B cell (primary cell): ENCODE measurements at regions not wholly inside any gene's neighbourhood (a gene's known extent, or its start where the extent isn't known, plus 50 kb on each side); places are given as distances from the start of the nearest gene placed in this dataset.

Experiments
- ATAC-seq: fragments of 200-7000 bp; cut with Tn5 transposase; one replicate; pipeline ENCODE4 v1.10.0; 2021; ENCODE audit warnings: low read depth, mild to moderate bottlenecking, moderate number of reproducible peaks, moderate library complexity
- CTCF ChIA-PET: fragments of 350-600 bp; sonication (Branson Sonifier 250); formaldehyde crosslinking; loops from one replicate; lab custom pipeline; 2021; ENCODE audit warnings: antibody characterized with exemption, inconsistent platforms; lab: Charles Lee
- POLR2A ChIA-PET: fragments of 350-600 bp; sonication (Branson Sonifier 250); formaldehyde crosslinking; loops from one replicate; lab custom pipeline; 2021; ENCODE audit warnings: antibody characterized with exemption; lab: Charles Lee
- DNase-seq: peaks from one replicate; pipeline ENCODE4 v3.0.0; 2013
- H2AFZ ChIP-seq: 2 replicates; pipeline ENCODE4 v1.6.1; 2012; ENCODE audit warnings: mild to moderate bottlenecking, low read depth, low read length; ENCODE audit not compliant: insufficient read depth, poor library complexity, severe bottlenecking
- H3K27ac ChIP-seq, 2 donors: 1 replicate in 1 of 2; 2 replicates in 1 of 2; pipeline ENCODE4 v1.5.1; 2012 to 2013; ENCODE audit warnings: low read length in 2 of 2, mild to moderate bottlenecking in 2 of 2, moderate library complexity in 1 of 2
- H3K27me3 ChIP-seq, 4 experiments: fragments of 200-600 bp in 1 of 4; sonication (generic) in 1 of 4; replicated peaks in 1 of 4; 1 replicate in 2 of 4; 2 replicates in 2 of 4; pipeline versions ENCODE4 v1.6.1 to v1.7.0; 2013 to 2016; ENCODE audit warnings: low read length in 3 of 4, mild to moderate bottlenecking in 2 of 4, mixed read lengths in 1 of 4, moderate library complexity in 1 of 4; ENCODE audit not compliant: insufficient read depth in 4 of 4, control insufficient read depth in 3 of 4; ENCODE audit errors: control extremely low read depth in 1 of 4
- H3K36me3 ChIP-seq, 2 experiments: replicated peaks in 1 of 2; 1 replicate in 1 of 2; 2 replicates in 1 of 2; pipeline versions ENCODE4 v1.6.1 to v1.7.1; 2013; ENCODE audit warnings: low read length in 1 of 2; ENCODE audit not compliant: insufficient read depth in 2 of 2, control insufficient read depth in 1 of 2; ENCODE audit errors: control extremely low read depth in 1 of 2, extremely low read depth in 1 of 2
- H3K4me1 ChIP-seq, 2 donors: fragments of 200-600 bp in 1 of 2; sonication (generic) in 1 of 2; 1 replicate in 1 of 2; 2 replicates in 1 of 2; pipeline versions ENCODE4 v1.5.1 to v1.6.1; 2013 to 2017; ENCODE audit warnings: low read length in 2 of 2; ENCODE audit not compliant: control insufficient read depth in 2 of 2, insufficient read depth in 2 of 2
- H3K4me2 ChIP-seq: replicated peaks from 2 replicates; pipeline ENCODE3; 2012; ENCODE audit warnings: mild to moderate bottlenecking, low read depth, low read length; ENCODE audit not compliant: poor library complexity, severe bottlenecking
- H3K4me3 ChIP-seq, 5 experiments: fragments of 200-600 bp in 1 of 5; sonication (generic) in 1 of 5; 1 replicate in 3 of 5; 2 replicates in 2 of 5; pipeline versions ENCODE4 v1.5.1 to v1.7.0; 2011 to 2016; ENCODE audit warnings: low read length in 4 of 5, mild to moderate bottlenecking in 4 of 5, low read depth in 2 of 5, control low read depth in 1 of 5, moderate library complexity in 1 of 5; ENCODE audit not compliant: insufficient read depth in 1 of 5; ENCODE audit errors: control extremely low read depth in 1 of 5, extremely low read depth in 1 of 5
- H3K79me2 ChIP-seq: fragments of 200-600 bp; sonication (generic); one replicate; pipeline ENCODE4 v1.6.0; 2016; ENCODE audit warnings: low read length; ENCODE audit not compliant: control insufficient read depth, insufficient read depth
- H3K9ac ChIP-seq: fragments of 200-600 bp; sonication (generic); 2 replicates; pipeline ENCODE4 v1.6.1; 2017; ENCODE audit warnings: mild to moderate bottlenecking, low read length, moderate library complexity
- H3K9me3 ChIP-seq, 3 donors: one replicate each; pipeline versions ENCODE4 v1.6.1 to v1.7.1; 2013; ENCODE audit warnings: low read length in 2 of 3; ENCODE audit not compliant: control insufficient read depth in 2 of 3, insufficient read depth in 1 of 3; ENCODE audit errors: control extremely low read depth in 1 of 3
- H4K20me1 ChIP-seq: 2 replicates; pipeline ENCODE4 v1.6.0; 2012; ENCODE audit warnings: mild to moderate bottlenecking, low read length; ENCODE audit not compliant: insufficient read depth, control insufficient read depth, poor library complexity, severe bottlenecking
- H3K27ac Mint-ChIP-seq: one replicate; pipeline ENCODE4 v1.8.0; 2021; ENCODE audit warnings: mixed read lengths
- H3K27me3 Mint-ChIP-seq: one replicate; pipeline ENCODE4 v1.8.0; 2021; ENCODE audit warnings: mixed read lengths
- H3K4me1 Mint-ChIP-seq: one replicate; pipeline ENCODE4 v1.8.0; 2021; ENCODE audit warnings: mixed read lengths
- H3K4me3 Mint-ChIP-seq: one replicate; pipeline ENCODE4 v1.8.0; 2021; ENCODE audit warnings: mixed read lengths
- H3K9me3 Mint-ChIP-seq: one replicate; pipeline ENCODE4 v1.8.0; 2022; ENCODE audit warnings: mixed read lengths; ENCODE audit not compliant: insufficient read depth
- CTCF ChIP-seq: fragments of 200-600 bp; IDR thresholded peaks from one replicate; pipeline ENCODE4 v1.8.0; 2022; ENCODE audit warnings: antibody characterized with exemption, mild to moderate bottlenecking
- EZH2 ChIP-seq: IDR thresholded peaks from 2 replicates; pipeline ENCODE4 v1.6.1; 2012; ENCODE audit warnings: borderline replicate concordance, low read depth, mild to moderate bottlenecking, moderate library complexity, low read length; ENCODE audit not compliant: insufficient read depth, poor library complexity, severe bottlenecking
- WGBS: methylation state at CpG from one replicate; pipeline ENCODE4 v1.1.5; 2013; ENCODE audit warnings: missing lambda C conversion rate; ENCODE audit not compliant: insufficient coverage; 5-methylcytosine and 5-hydroxymethylcytosine counted together
- intact Hi-C: fragments of 100-400 bp; cut with micrococcal nuclease; formaldehyde crosslinking; loops from one replicate; pipeline ENCODE4 v1.10.0; 2022

GRCh38 chr14:45308745-45309397 is 55.9 kb upstream of the MIS18BP1 start:
- Histone ChIP-seq H4K20me1 (no peaks in the 10 kb centered on the region), H3K9ac (no peak overlapping the region), H3K27me3 (no peaks in the 10 kb centered on the region), H3K4me3 (no peak overlapping the region), H3K27ac (no peak overlapping the region), H3K79me2 (no peaks in the 10 kb centered on the region), H3K9me3 (peaks cover 0 to 19% (median 0%) of the 10 kb centered on the region in 3 donors), H3K4me2 (no peak overlapping the region), H3K4me1 (no peaks in the 10 kb centered on the region), H3K36me3 (no peaks in the 10 kb centered on the region), H2AFZ (no peak overlapping the region)
- intact Hi-C loops, result no loop called here
- Mint-ChIP-seq H3K27me3 (peaks cover 24% of the 10 kb centered on the region), H3K27ac (no peak overlapping the region), H3K4me3 (no peak overlapping the region), H3K9me3 (peaks cover 10% of the 10 kb centered on the region), H3K4me1 (no peaks in the 10 kb centered on the region)
- WGBS, result no CpG with 5 or more reads among the region's 1 CpG
- ATAC-seq (no peak), DNase-seq (no peak)
- POLR2A ChIA-PET, result no interaction called here
- TF ChIP-seq EZH2 (no peak), CTCF (no peak)
- CTCF ChIA-PET, result no interaction called here
